Astrocyte of the hippocampus (primary cell): ENCODE measurements at regions not wholly inside any gene's neighbourhood (a gene's known extent, or its start where the extent isn't known, plus 50 kb on each side); places are given as distances from the start of the nearest gene placed in this dataset.
A peak's percentile ranks its signal among the peaks of the same experiment; 100 is the strongest.

Experiments
- DNase-seq: peaks from one replicate; pipeline ENCODE4 v3.0.0; 2011; ENCODE audit warnings: low read depth, low spot score

DNA sequence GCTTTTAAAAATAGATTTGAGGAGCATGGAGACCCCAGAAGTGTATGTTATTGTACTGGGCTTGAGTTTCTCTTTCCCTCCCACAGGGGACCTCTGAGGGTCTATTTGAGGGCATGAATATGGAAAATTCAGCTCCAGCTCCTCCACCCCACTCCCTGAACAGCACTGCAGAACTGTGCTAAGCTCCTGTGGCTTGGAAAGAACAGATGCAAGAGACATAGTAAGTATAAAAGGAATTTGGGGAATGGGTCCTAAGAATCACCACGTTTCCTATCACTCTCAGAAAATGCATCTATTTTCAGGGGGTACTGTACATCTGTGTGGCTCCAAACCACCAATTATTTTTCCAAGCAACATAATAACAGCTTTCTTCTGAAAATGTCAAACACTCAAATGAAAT, 416.1 kb downstream of the ZNF521 start:
- no peak for DNase-seq

DNA sequence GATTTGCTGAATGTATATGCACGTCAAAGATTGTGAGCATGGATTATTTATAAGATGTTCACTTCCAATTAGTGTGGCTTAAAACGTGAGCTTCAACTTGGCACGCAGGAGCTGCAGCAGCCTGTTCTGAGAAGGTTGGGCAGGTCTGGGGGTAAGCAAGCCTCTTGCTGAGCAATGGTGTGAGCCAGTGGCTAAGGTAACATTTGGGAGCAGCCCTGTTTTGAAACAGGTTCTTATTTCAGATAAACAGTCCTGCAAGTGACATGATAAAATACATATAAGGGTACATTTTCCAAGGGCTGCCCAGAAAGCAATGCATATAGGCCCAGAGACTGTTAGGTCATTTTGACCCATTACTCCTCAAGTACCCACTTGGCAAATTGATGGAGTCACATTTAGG, 415.3 kb downstream of the ZNF521 start:
- no peak for DNase-seq

DNA sequence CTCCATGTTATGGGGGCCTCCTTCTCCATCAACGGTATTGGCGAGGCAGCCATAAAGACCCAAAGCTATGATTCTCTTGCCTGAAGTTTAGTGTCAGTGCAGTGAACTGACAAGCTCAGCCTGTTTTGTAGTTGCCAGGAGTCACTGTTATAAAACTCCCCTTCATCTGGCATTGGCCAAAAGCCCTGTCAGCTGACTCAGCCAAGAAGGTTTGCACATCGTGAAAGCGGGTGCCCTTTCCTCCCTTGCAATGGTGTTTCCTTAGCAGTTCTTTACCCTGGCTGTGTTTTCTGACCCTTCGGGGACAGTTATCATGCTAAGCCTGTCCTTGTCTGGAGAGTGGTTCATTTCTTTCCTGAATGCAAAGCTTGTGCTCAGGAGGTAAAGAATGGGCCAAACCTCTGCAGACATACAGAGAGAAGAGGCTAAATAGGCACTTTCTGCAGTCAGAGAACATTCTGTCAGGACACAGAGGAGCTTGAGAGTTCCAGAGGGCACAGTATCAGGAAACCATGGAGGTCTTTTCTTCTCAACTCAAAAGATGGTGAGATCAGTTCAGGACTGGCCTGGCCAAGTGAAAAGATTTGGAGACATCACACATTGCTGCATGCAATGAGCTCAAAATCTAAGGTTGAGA, 414.2 kb downstream of the ZNF521 start:
- DNase-seq, result no peak

DNA sequence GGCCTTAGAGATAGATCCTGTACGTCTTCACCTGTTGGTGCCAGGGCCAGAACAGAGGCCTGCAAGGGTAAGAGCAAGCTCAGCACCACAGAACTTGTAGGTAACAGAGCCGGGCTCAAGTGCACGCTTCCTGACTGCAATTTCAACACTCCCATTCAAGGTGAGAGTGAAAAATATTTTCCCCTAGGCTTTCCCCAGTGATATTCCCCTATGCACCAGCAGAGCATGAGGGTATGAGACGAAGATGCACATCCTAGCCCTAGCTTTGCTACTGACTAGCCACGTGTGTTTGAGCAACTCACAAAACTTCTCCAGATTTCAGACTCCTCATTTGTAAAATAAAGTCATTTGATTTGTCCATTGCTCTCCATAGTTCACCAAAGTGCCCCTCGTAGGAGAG, 411.6 kb downstream of the ZNF521 start:
- no peak for DNase-seq

DNA sequence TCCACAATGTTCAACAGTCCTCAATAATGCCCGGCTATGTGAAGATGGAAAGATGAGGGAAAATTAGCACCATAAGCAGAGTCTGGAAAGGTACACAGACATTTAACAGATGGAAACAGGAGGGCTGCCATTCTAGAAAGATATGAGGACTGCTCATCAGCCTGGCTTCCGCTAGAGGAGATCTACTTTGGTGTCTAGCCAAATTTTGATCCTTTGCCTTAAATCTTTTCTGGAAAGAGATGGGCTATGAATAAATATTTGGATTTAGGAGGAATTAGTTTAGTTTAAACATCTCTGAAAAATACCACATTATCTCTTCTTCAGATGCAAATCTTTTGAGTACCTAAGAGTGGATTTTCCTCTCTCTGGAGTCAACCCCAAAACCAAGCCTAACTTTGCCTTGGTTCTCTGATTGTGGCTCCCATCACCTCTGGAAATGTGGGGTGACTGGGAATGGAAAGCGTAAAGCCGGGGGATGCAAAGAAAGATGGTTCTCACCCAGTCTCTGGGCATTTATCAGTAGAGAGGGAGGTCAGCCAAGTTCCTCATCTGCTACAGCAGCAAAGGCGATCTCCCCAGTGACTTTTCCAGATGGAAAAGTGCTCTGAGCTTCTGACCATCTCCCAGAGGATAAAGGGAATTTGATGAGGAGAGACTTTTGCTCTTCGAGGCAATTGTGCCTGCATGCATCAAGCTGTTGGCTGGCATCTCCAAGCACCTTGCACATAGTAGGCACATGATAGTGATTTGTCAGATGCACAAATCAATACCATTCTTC, 410.6 kb downstream of the ZNF521 start:
- no peak for DNase-seq

DNA sequence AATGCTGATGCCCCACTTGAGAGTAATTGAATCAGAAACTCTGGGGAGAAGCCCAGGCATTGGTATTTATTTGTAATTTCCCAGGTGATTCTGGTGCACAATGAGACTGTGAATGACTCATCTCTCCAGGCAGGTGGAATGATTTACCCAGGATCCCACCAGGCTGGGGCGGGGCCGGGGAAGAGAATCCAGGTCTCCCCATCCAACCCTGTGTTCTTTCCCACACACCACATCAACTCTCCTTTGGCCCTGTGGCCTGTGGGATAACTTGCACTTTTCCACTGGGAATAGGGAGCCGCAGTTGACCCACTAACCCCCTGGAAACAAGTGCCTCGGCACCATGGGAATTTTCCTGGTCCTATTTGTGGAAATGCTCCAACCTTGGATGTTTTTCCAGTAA, 409.8 kb downstream of the ZNF521 start:
- DNase-seq, result no peak

DNA sequence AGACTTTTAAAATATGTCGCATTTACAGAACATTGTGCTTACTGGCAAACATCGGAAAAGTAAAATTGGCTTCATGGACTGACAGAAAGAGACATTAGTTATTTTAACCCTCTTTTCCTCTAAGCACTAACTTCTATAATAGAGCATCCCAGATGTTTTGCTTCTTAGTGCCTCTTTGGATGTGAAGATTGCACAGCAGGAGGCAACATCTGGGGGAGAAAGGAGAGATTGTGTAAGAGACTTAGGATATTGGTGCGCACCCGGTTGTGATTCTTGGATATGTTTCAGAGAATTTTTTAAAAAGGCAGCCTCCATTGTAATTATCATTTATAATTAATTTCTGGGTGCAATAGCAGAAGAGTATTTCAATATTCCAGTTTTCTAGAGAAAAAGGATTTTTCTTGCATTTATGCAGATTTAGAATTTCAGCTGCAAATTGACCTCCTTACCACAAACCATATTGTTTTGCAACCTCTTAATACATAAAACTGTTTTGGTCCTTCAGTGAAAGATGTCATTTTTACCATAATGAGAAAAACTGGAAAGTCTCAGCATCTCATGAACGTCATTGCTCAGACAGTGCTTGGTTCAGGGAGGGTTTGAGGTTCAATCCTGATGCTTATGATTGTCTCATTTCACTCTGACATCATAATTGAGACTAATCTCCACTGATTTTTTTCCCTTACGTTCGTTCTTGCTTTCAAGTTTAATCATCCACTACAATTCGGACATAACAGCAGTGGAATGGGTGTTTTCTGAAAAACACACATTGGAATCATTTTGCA, 404.3 kb downstream of the ZNF521 start:
- no peak for DNase-seq

DNA sequence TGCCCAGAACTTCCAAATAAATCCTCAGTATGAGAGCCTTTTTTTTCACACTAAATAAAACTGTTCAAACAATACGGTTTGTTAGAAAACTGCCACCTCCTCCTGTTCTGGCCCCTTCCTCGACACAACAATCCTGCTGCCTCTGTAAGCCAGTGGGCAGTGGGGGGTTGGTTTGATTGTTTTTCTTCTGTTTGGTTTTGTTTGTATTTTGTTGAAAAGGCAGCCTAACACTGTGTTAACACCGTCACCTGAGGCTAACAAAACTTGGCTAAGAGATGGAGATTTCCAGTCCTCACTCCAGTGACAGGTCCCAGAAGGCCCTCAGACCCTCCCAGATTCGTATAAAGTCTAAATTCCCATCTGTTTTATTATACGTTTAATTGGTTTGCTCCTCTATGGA, 402.1 kb downstream of the ZNF521 start:
- DNase-seq, result no peak

DNA sequence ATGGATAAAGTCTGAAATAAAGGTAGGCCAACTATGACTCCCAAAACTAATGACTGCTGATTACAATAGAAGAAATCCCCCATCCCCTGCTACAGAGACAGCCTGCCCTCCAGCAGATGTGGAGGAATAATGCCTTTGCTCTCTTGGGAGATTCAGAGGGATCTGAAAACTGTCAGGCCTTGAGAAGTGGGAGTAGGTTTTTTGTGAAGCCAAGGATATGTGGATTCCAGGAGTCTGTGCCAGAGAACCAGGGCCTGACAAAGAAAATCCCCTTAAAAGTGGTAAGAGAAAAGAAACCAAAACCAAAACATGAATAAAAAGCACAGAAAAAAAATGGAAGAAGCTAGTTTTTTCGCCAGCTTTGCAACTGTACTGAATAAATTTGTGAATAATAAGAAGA, 397.6 kb downstream of the ZNF521 start:
- DNase-seq, result no peak

DNA sequence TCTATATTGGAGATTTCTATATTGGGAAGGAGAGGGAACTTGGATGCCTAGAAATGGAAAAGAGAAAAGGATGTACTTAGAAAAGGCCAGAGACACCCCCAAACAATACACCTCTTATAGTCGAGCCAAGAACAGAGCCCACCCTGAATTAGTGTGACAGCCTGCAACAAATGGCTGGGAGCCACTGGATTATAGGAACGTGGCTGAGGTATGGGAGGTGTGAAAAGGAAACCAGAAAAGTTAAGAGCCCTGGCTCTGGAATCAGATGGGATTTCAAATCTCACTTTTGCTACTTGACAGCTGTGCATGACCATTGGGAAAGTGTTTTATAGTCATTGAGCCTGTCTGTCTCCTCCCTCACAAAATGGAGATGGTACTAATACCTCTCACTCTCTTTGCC, 394.0 kb downstream of the ZNF521 start:
- DNase-seq, result no peak

DNA sequence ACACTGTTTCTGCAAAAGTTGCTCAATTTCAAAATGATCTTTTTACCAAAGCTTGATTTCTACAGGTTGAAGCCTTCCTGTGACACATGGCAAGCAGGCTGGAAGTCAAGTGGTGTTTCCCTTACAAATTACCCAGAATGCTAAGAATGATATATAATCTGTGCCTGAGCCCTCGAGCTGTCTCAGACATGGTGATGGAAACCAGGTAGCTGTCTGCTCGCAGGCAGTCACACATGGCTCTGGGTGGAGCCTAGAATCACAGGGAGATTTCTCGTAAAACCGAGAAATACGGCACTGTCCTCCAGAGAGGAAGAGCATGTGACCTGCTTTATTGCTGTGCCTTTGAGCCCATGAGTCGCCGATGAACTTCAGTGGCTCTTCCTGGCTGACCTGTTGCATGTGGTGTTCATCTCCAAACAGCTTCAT, 392.9 kb downstream of the ZNF521 start:
- DNase-seq, result no peak

DNA sequence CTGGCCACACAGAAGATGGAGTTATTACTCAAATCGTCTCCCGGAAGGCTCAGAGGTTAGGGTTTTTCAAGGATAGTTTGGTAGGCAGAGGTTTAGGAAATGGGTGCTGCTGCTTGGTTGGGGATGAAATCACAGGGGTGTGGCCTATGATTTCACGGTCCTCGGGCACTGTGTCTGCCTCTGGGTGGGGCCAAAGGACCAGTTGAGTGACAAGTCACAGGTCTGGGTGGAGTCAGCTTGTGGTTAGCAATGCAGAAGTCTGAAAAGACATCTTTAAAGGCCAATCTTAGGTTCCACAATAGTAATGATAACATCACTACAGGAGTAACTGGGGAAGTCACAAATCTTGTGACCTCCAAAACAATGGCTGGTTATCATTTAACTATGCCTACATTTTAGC, 387.8 kb downstream of the ZNF521 start:
- no peak for DNase-seq

DNA sequence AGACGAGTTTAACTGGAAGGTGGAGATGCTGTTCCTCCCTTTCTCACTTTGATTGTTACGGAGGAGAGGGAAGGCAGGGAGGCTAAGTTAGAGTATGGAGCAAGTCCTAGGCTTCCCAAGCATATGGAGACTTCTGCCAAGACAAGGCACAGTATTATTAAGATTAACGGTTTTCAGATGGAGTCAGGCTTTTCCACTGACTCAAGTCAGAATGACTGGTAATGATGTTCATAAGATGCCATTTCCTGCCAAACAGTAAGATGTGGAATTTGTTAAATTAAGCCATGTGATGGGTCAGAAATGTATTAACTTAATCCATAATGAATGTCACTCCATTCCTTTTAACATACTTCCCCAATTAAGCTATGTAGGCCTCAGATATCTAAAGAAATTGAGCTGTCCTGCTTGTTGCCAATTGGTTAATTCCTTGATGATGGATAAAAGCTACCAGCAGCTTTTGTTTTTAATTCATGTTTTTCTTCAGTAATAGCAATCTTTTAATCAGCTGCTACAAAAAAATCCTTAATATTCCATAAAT, 383.7 kb downstream of the ZNF521 start:
- no peak for DNase-seq

DNA sequence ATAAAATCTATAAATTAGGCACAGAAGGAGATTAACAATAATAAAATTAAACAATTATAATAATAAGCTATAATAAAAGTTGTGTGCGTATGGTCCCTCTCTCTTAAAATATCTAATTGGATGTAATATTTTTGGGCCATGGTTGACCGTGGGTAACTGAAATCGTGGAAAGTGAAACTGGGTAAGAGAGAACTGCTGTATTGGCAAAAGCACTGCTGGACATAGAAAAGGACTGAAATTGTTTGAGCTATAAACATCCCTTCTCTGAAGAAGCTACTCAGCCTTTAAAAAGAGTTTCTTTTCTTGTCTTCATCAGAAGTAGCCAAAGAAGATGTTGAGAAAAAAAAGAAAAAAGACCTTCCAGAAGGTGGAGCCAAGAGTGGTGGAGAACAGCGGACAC, 379.4 kb downstream of the ZNF521 start:
- DNase-seq, result no peak

DNA sequence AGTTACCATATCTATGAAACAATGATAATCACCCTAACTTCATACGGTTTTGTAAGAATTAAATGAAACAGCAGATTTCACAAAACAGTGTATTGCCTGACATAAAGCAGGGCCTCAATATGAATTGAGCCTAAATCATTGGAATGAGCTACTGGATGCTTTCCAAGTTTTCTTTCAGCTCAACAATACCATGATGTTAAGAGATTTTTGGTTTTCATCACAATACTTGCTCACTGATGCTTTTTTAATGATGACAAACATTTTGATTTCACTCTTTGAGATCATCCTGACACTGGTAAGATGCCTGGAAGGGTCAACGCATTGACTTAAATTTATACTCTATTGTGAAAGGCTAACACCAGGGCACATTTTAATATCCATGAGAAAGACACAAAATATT, 377.5 kb downstream of the ZNF521 start:
- no peak for DNase-seq

DNA sequence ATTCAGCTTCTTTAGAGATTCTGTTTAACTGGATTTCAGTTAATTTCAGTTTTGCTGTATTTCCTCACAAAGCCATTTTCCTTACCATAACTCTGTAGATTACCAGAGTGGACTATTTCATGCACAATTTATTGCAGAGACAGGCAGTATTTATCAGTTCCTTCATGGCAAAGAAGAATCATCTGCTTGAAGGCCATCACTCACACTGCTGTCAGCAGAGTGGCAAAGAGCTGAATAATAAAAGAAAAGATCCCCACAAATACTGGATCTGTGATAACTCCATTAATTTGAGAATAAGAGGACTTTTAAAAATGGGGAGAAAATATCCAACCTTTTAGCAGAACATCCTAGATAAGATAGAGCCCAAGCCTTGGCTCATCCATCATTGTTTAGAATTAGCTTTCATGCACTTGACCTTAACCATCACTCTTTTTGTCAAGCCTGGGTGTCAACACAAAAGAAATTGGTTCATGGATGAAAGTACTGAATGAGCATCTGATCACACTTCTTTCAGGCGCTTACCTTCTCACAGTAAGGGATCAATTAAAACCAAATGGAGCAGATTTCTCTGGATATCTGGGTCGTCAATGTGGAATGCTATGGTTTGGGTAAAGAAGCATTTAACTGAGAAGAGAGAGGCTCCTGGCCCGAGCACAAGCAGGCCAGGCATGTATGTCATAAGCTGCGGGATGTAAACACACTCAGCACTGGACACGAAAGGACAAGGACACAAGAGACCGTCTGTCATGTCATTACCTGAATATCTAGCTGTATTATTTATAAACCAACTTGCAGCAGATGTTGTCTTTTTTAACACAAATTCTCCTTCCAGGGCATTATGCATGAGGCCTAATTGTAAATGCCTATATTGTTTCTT, 376.2 kb downstream of the ZNF521 start:
- DNase-seq, result no peak

DNA sequence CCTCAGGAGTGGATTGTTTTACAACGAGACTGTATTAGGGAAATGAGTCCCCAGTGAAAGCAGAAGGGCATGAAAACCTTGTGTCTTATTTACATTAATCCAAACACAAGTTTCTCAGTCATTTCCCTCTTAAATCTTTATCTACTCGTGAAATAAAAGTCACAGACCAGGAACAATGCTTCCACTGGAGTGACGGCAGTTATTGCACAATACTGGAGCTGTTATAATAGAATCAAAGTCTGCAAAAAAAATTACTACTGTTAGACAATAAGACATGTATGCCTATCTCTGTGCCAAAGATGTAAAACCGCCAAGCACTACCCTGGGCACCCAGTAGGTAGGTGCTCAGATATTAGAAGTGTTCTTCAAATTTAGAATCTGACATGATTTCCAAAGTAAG, 375.5 kb downstream of the ZNF521 start:
- DNase-seq, result no peak

DNA sequence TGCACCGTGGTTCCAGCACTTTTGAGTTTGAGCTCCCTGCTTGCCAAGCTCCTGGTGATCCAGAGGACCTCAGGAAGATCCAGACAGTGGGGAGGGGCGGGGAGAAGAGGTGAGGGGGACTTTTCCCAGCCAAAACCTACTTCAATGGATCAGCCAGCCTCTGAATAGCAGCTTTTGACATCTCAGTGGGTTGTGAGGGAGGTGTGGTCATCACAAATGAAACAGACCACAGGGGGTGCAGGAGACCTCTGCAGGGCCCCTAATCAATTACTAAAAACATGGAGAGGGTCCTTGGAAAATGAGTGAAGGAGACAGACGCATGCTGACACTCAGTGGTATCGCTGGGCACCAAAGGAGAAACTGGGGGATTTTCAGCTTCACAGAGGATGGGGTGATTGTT, 372.7 kb downstream of the ZNF521 start:
- DNase-seq, result no peak

DNA sequence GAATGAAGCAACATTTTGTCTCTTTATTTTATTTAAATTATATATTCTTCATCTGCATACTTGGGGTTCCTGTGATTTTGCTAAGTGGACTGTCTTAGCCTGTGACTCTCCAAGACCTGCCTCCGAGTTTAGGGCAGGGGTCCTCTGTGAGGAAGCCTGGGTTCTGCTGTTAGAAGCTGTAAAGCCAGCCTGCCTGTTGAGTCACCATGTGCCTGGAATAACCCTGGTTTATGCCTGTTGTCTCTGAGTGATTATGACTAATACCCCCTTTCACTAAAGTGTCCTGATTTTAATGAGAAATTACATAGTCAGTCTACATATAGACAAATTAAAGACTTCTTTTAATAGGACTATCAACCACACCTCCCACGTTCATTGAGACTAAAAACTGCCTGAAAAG, 369.1 kb downstream of the ZNF521 start:
- DNase-seq, result peak; percentile 32

DNA sequence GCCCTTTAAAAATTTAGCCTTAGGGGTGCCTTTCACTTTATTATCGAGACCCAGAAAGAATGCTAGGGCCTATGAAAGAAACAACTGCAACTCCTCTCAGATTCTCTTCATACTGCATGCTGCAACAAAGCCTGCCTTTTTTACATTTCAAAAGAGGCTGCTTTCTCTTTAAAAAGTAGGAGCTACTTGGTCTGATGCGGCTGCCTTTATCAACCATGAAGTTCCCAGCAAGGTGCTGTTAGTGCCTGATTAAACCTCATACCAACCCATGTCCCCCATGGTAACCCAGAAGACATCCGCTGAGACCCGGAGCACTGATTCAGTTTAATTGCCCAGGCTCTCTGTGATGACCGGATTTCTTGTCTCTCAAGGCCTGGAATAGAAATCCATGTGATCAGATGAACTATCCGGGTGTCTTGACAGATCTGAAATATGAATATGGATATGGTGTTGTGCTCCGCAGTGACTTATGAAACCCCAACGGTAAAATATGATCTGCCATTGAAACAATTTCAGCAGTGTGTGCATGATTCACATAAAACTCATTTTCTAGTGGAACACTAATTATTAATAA, 368.3 kb downstream of the ZNF521 start:
- DNase-seq, result no peak

DNA sequence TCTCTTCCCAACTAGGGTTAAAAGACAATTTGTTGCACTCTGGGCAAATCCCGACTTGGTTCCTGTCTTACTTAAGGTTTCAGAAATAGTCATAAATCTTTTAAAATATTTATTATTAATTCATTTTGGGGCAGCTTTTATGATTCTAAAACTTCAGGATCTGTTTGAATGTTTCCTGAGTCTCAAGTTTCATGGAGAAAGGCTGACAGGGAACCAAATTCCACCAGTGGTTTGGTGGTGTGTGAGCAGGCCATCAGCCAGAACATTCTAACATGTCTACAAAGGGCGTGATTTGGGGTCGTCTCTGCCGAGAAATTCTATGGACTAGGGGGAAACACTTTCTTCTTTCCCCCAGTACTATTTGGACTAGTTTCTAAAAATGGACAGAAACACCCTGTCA, 366.4 kb downstream of the ZNF521 start:
- DNase-seq, result peak; percentile 51
